Ascending aorta (tissue), 2 donors: ENCODE measurements at regions not wholly inside any gene's neighbourhood (a gene's known extent, or its start where the extent isn't known, plus 50 kb on each side); places are given as distances from the start of the nearest gene placed in this dataset.

ENCODE experiments used
- DNase-seq, 2 donors: peaks; one replicate each; pipeline ENCODE4 v3.0.0-alpha.2; 2019; ENCODE audit warnings: low spot score in 2 of 2
- H3K27ac ChIP-seq, 2 donors: fragments of 200-600 bp; sonication (generic); one replicate each; pipeline ENCODE4 v1.5.1; 2016 to 2017; ENCODE audit warnings: mild to moderate bottlenecking in 1 of 2
- H3K27me3 ChIP-seq: fragments of 200-600 bp; sonication (generic); one replicate; pipeline ENCODE4 v1.5.1; 2017
- H3K36me3 ChIP-seq, 2 donors: fragments of 200-600 bp; sonication (generic); one replicate each; pipeline ENCODE4 v1.5.1; 2016
- H3K4me1 ChIP-seq, 2 donors: fragments of 200-600 bp; sonication (generic); one replicate each; pipeline ENCODE4 v1.5.1; 2016 to 2017; ENCODE audit warnings: mild to moderate bottlenecking in 1 of 2
- H3K4me3 ChIP-seq, 2 donors: fragments of 200-600 bp; sonication (generic); one replicate each; pipeline ENCODE4 v1.5.1; 2016 to 2017; ENCODE audit warnings: mild to moderate bottlenecking in 1 of 2
- H3K9me3 ChIP-seq, 2 donors: fragments of 200-600 bp; sonication (generic); one replicate each; pipeline ENCODE4 v1.5.1; 2016
- CTCF ChIP-seq, 3 experiments: fragments of 200-600 bp in 2 of 3; fragments of 450-650 bp in 1 of 3; sonication (generic) in 2 of 3; IDR thresholded peaks; one replicate each; pipeline ENCODE4 v1.5.1; 2016 to 2019; ENCODE audit warnings: antibody characterized with exemption in 3 of 3, mild to moderate bottlenecking in 1 of 3, moderate library complexity in 1 of 3
- intact Hi-C: fragments of 100-400 bp; cut with DNase I; formaldehyde crosslinking; loops from one replicate; pipeline ENCODE4 v1.15.1; 2023

- H3K27me3 ChIP-seq, result no peaks in the 10 kb centered on the region
- no peak overlapping the region for H3K4me3 ChIP-seq
- TF ChIP-seq CTCF (IDR thresholded peaks at IDR 0.05), result no peak
- intact Hi-C loops, result no loop called here
- no peak overlapping the region for H3K27ac ChIP-seq
- no peak for DNase-seq
- no peaks in the 10 kb centered on the region for H3K4me1 ChIP-seq
- peaks cover 0 to 4% of the 10 kb centered on the region in 2 donors for H3K9me3 ChIP-seq
- no peaks in the 10 kb centered on the region for H3K36me3 ChIP-seq
Observed at GRCh38 chr3:181530584-181530983, 181.1 kb upstream of the SOX2 start.

- no peak for TF ChIP-seq CTCF (IDR thresholded peaks at IDR 0.05)
- no peaks in the 10 kb centered on the region for H3K4me1 ChIP-seq
- DNase-seq, result no peak
- H3K4me3 ChIP-seq, result no peak overlapping the region
- H3K9me3 ChIP-seq, result peaks cover 0 to 4% of the 10 kb centered on the region in 2 donors
- H3K27ac ChIP-seq, result no peak overlapping the region
- intact Hi-C loops, result no loop called here
- H3K36me3 ChIP-seq, result no peaks in the 10 kb centered on the region
- H3K27me3 ChIP-seq, result no peaks in the 10 kb centered on the region
Observed at GRCh38 chr3:181521831-181522230, 189.9 kb upstream of the SOX2 start.

DNA sequence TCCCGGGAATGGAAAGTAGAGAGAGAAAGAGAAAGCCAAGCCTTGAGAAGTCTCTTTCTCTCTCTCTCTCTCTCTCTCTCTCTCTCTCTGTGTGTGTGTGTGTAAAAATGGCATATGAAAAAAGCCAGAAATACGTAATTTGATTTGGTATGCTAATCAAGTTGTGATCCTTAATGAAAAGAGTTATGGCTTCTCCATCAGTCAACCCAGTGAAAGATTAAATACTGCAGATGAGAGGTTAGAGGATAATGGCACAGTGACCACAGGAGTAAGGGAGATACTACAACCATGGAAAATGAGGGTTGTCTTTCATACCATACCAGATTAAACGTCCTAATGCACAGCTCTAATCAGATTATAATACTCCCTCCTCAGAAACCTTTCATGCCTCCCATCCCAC is 193.5 kb upstream of the SOX2 start:
- Histone ChIP-seq H3K9me3 (no peaks in the 10 kb centered on the region), H3K27ac (no peak overlapping the region), H3K4me1 (no peaks in the 10 kb centered on the region), H3K4me3 (no peak overlapping the region), H3K27me3 (no peaks in the 10 kb centered on the region), H3K36me3 (no peaks in the 10 kb centered on the region)
- intact Hi-C loops, result no loop called here
- no peak for TF ChIP-seq CTCF (IDR thresholded peaks at IDR 0.05)
- no peak for DNase-seq

DNA sequence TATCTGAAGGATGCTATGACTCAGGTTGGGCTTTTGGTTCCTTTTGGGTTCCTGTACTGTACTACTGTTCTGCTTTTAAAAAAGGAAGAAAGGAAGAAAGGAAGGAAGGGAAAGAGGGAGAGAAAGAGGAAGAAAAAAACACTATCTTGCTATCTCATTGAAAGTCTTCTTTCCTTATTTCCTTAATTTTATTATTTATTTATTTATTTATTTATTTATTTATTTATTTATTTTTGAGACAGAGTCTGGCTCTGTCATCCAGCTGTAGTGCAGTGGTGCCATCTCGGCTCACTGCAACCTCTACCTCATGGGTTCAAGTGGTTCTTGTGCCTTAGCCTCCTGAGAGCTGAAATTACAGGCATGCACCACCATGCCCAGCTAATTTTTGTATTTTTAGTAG is 198.9 kb upstream of the SOX2 start:
- H3K36me3 ChIP-seq, result no peaks in the 10 kb centered on the region
- no peak overlapping the region for H3K4me3 ChIP-seq
- H3K27ac ChIP-seq, result no peak overlapping the region
- H3K9me3 ChIP-seq, result peaks cover 0 to 7% of the 10 kb centered on the region in 2 donors
- no peak for TF ChIP-seq CTCF (IDR thresholded peaks at IDR 0.05)
- H3K27me3 ChIP-seq, result no peaks in the 10 kb centered on the region
- intact Hi-C loops, result no loop called here
- DNase-seq, result no peak
- no peaks in the 10 kb centered on the region for H3K4me1 ChIP-seq

- Histone ChIP-seq H3K4me3 (no peak overlapping the region), H3K27me3 (no peaks in the 10 kb centered on the region), H3K27ac (no peak overlapping the region), H3K36me3 (no peaks in the 10 kb centered on the region), H3K4me1 (no peaks in the 10 kb centered on the region), H3K9me3 (peaks cover 0 to 7% of the 10 kb centered on the region in 2 donors)
- DNase-seq, result no peak
- intact Hi-C loops, result no loop called here
- TF ChIP-seq CTCF (IDR thresholded peaks at IDR 0.05), result no peak
Observed at GRCh38 chr3:181510500-181510899, 201.2 kb upstream of the SOX2 start.

GRCh38 chr3:181497358-181497757 is 214.4 kb upstream of the SOX2 start:
- no peak for TF ChIP-seq CTCF (IDR thresholded peaks at IDR 0.05)

More at GRCh38 chr3:181497358-181497757, 214.4 kb upstream of the SOX2 start:
- no peaks in the 10 kb centered on the region for H3K4me1 ChIP-seq
- no peaks in the 10 kb centered on the region for H3K27me3 ChIP-seq
- DNase-seq, result no peak
- intact Hi-C loops, result no loop called here
- no peaks in the 10 kb centered on the region for H3K9me3 ChIP-seq
- no peaks in the 10 kb centered on the region for H3K36me3 ChIP-seq
- H3K27ac ChIP-seq, result no peak overlapping the region
- no peak overlapping the region for H3K4me3 ChIP-seq
